Peyer's patch (tissue), 4 donors: ENCODE measurements at regions not wholly inside any gene's neighbourhood (a gene's known extent, or its start where the extent isn't known, plus 50 kb on each side); places are given as distances from the start of the nearest gene placed in this dataset.

Experiments used
- CTCF ChIP-seq, 6 experiments: fragments of 450-650 bp in 4 of 6; fragments of 200-600 bp in 2 of 6; sonication (generic) in 1 of 6; IDR thresholded peaks; one replicate each; pipeline ENCODE4 v1.5.1; 2017 to 2019; ENCODE audit warnings: antibody characterized with exemption in 6 of 6, mild to moderate bottlenecking in 3 of 6, moderate library complexity in 1 of 6
- POLR2A ChIP-seq, 2 donors: fragments of 450-650 bp; IDR thresholded peaks; one replicate each; pipeline ENCODE4 v1.5.1; 2017; ENCODE audit warnings: antibody characterized with exemption in 2 of 2, mild to moderate bottlenecking in 2 of 2, moderate library complexity in 2 of 2

GRCh38 chr2:234355021-234355720, 141.7 kb downstream of the ARL4C start:
- TF ChIP-seq CTCF (IDR thresholded peaks at IDR 0.05): no peak
- no peak for TF ChIP-seq POLR2A (IDR thresholded peaks at IDR 0.05)
